GM21529 (cell line): ENCODE measurements at regions not wholly inside any gene's neighbourhood (a gene's known extent, or its start where the extent isn't known, plus 50 kb on each side); places are given as distances from the start of the nearest gene placed in this dataset.

Experiments used
- ATAC-seq: cut with Tn5 transposase; IDR thresholded peaks from one replicate; pipeline ENCODE4 v1.9.1; 2021; ENCODE audit not compliant: unreplicated experiment

DNA sequence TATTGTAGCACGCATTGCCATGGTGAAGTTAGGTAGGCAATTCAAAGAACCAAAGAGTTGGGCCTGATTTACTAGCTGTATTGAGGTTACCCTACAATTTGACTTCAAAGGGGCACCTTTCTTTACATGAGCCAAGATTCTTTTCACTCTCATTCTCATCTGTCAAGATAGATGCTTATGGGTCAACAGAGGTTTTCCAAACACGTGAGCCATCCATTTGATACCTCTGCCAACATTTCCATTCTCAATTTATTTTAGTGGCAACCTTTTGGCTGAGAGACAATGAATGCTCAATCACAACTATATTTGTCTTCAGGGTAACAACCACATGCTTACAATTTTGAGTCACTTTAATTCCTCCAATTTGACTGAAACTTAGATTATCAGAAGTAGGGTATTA, 370.6 kb upstream of the CDH20 start:
- ATAC-seq: no peak

DNA sequence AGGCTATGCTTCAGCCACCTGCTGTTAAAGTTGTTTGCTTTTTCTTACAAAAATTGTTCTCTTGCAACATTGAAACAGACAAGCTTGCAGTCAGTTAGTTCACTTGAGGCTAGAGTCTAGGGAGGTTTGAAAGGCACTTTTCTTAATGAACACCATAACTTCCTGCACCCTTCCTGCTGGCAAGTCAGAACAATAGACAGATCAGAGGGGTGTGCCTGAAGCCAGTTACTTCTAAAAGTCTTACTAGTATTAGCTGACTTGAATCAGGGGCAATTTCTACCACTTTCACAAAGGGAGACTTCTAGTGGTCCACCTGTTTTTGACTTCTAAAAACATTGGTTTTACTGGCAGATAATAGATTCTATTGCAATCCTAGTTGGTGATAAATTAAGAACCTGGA, 367.4 kb upstream of the CDH20 start:
- ATAC-seq: no peak

GRCh38 chr18:60966876-60967275, 366.4 kb upstream of the CDH20 start:
- ATAC-seq: no peak

DNA sequence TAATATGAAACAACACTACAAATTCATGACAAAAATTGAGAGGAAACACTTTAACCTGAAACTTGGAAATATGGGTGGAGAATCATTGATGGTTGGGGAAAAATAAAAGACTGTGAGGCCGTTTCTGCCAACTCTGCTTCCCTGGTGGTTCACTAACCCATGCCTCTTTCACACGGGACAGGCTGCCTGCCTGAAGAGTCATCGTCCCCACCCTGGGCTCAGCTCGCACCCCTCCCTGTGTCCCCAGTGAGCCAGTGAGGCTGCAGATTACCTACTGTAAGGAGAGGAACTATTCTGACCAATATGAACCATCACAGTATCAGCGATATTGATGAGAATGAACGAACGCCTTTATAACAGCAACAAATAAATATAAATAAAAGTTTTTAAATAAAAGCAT, 357.8 kb upstream of the CDH20 start:
- no peak for ATAC-seq

GRCh38 chr18:60976976-60977375, 356.3 kb upstream of the CDH20 start:
- ATAC-seq: no peak

GRCh38 chr18:60978338-60978737, 354.9 kb upstream of the CDH20 start:
- ATAC-seq: no peak

- no peak for ATAC-seq
Measured at GRCh38 chr18:60980422-60981005, 352.7 kb upstream of the CDH20 start.

- ATAC-seq: no peak
Measured at GRCh38 chr18:60981682-60982328, 351.4 kb upstream of the CDH20 start.

GRCh38 chr18:60982329-60982695, 350.9 kb upstream of the CDH20 start:
- ATAC-seq: no peak

- ATAC-seq: no peak
Measured at GRCh38 chr18:60982928-60983327, 350.3 kb upstream of the CDH20 start.

- no peak for ATAC-seq
Measured at GRCh38 chr18:60984510-60984909, 348.7 kb upstream of the CDH20 start.

- ATAC-seq: no peak
Measured at GRCh38 chr18:60987963-60988362, 345.3 kb upstream of the CDH20 start.

GRCh38 chr18:60996326-60996725, 336.9 kb upstream of the CDH20 start:
- no peak for ATAC-seq

GRCh38 chr18:60996822-60997221, 336.4 kb upstream of the CDH20 start:
- ATAC-seq: no peak

DNA sequence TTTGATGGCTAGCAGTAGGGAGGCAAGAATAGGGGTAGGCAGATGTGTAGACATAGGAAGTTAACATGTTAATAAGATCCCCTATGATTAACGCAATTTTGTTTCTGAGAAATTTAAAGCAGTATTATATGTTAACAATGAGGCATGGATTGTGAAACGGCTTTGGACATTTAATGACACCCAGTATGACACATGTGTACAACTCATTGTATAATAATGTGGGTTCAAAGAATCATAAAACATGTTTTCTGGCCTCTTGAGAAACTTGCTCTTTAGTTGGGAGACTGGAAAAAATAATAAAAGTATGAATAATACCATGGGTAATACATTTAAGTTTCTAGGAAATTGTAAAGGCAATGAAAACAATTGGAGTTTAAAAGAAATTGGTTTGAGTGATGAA, 332.1 kb upstream of the CDH20 start:
- ATAC-seq: no peak

DNA sequence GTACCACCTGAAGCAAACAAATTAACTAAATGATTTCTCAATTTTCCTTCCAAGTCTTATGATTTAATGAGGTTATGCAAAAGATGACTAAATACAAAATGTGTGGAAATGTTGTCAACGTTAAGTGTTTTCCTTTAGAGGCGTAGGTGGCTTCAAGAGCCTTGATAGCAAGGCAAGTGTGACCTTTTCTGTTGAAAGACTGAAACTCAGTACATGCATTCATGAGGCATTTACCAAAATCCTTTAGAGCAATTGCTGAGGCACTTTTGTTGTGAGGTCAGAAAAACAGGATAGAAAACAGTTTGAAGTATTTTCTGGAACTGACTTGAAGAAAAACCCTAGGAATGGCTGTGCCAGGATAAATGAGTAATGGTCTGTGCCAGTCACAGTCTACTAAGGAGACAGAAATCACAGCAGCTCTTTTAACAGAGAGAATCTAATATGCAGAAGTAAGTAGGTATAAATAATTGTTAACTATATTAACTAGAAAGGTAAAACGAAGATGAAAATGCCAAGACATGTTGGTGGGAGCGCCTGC, 326.5 kb upstream of the CDH20 start:
- no peak for ATAC-seq

- no peak for ATAC-seq
Measured at GRCh38 chr18:61019338-61020301, 313.6 kb upstream of the CDH20 start.

GRCh38 chr18:61025596-61025995, 307.6 kb upstream of the CDH20 start:
- ATAC-seq: no peak

DNA sequence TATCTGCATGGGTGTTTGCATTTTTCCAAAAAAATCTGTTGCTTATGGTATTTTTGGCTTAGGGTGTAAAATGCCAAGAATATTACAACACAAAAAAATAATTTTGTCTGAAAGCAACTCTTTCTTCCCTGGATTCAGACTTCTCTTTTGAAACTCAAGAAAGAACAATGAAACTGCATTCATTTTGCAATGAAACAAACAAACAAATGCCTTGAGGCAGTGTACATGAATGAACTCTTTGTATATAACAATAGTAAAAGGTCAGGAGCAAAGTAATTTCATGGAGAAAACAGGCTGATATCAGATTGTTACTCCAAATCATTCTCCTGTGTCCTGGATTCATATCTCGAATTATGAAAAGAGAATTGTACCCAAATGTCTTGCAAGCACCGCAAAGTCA, 301.6 kb upstream of the CDH20 start:
- ATAC-seq: no peak

DNA sequence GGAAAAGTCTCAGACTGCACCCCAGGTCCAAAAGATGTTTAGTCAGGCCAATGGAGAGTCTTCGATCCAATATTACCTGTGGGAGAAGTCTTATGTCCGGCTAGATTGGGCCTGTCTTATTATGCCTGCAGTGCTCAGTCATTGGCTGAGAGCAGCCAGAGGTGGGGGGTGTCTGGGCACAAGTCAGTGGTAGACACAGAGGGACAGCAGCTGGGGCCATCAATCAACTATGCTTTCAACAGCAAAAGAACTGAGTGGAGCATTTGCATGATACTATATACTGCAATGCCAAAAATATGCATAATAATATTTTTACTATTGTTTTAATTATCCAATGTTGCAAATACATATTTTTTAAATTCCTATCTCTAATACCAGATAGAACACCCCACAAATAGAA, 298.6 kb upstream of the CDH20 start:
- ATAC-seq: no peak

- ATAC-seq: no peak
Measured at GRCh38 chr18:61039251-61039650, 294.0 kb upstream of the CDH20 start.

- ATAC-seq: no peak
Measured at GRCh38 chr18:61047794-61048193, 285.4 kb upstream of the CDH20 start.
